WTC11 (cell line): ENCODE measurements at regions not wholly inside any gene's neighbourhood (a gene's known extent, or its start where the extent isn't known, plus 50 kb on each side); places are given as distances from the start of the nearest gene placed in this dataset.

ENCODE experiments used
- ATAC-seq: fragments of 200-7000 bp; cut with Tn5 transposase; 2 replicates; pipeline ENCODE4 v1.10.0; 2021; ENCODE audit warnings: mild to moderate bottlenecking, moderate library complexity
- CTCF ChIA-PET: fragments of 300-600 bp; sonication (Branson Sonifier 250); formaldehyde crosslinking; loops from one replicate; lab custom pipeline; 2021; ENCODE audit warnings: antibody characterized with exemption; lab: Charles Lee
- POLR2A ChIA-PET: fragments of 350-600 bp; sonication (Branson Sonifier 250); formaldehyde crosslinking; loops from one replicate; lab custom pipeline; 2021; ENCODE audit warnings: antibody characterized with exemption; lab: Charles Lee
- DNase-seq: peaks from one replicate; pipeline ENCODE4 v3.0.0; 2021; ENCODE audit warnings: low spot score
- H3K27ac Mint-ChIP-seq: 2 replicates; pipeline ENCODE4 v1.8.0; 2021; ENCODE audit warnings: mixed read lengths
- H3K27me3 Mint-ChIP-seq: 2 replicates; pipeline ENCODE4 v1.8.0; 2021; ENCODE audit warnings: low read depth, mild to moderate bottlenecking, moderate library complexity, mixed read lengths
- H3K36me3 Mint-ChIP-seq: 2 replicates; pipeline ENCODE4 v1.8.0; 2021; ENCODE audit warnings: mixed read lengths
- H3K4me1 Mint-ChIP-seq: 2 replicates; pipeline ENCODE4 v1.8.0; 2022; ENCODE audit warnings: mixed read lengths
- H3K4me3 Mint-ChIP-seq: 2 replicates; pipeline ENCODE4 v1.8.0; 2021; ENCODE audit warnings: mild to moderate bottlenecking, moderate library complexity, mixed read lengths
- H3K9me3 Mint-ChIP-seq: 2 replicates; pipeline ENCODE4 v1.8.0; 2021; ENCODE audit warnings: mixed read lengths
- AR ChIP-seq: fragments of 250-450 bp; sonication (Bioruptor Pico); IDR thresholded peaks from 2 replicates; pipeline ENCODE4 v1.9.0; 2021; ENCODE audit warnings: mild to moderate bottlenecking
- E2F4 ChIP-seq: sonication (generic); formaldehyde crosslinking; IDR thresholded peaks from 2 replicates; pipeline ENCODE4 v1.8.1; 2022; ENCODE audit warnings: low read depth, mild to moderate bottlenecking, moderate library complexity, missing genetic modification reagents, borderline replicate concordance
- ELF4 ChIP-seq: sonication (generic); formaldehyde crosslinking; IDR thresholded peaks from 2 replicates; pipeline ENCODE4 v1.8.1; 2022; ENCODE audit warnings: low read depth, mild to moderate bottlenecking, moderate library complexity, missing genetic modification reagents
- ETV6 ChIP-seq: sonication (generic); formaldehyde crosslinking; IDR thresholded peaks from 2 replicates; pipeline ENCODE4 v1.8.1; 2022; ENCODE audit warnings: mild to moderate bottlenecking, missing genetic modification reagents
- FOXJ3 ChIP-seq: sonication (generic); formaldehyde crosslinking; IDR thresholded peaks from 2 replicates; pipeline ENCODE4 v1.9.0; 2021; ENCODE audit warnings: missing genetic modification reagents, mild to moderate bottlenecking, borderline replicate concordance
- JUN ChIP-seq: sonication (generic); formaldehyde crosslinking; IDR thresholded peaks from 2 replicates; pipeline ENCODE4 v1.8.0; 2023; ENCODE audit warnings: mild to moderate bottlenecking, missing genetic modification reagents
- OVOL2 ChIP-seq: fragments of 250-450 bp; sonication (Bioruptor Pico); IDR thresholded peaks from 2 replicates; pipeline ENCODE4 v1.9.0; 2021; ENCODE audit warnings: mild to moderate bottlenecking, borderline replicate concordance
- PREB ChIP-seq: sonication (generic); formaldehyde crosslinking; IDR thresholded peaks from 2 replicates; pipeline ENCODE4 v1.8.1; 2022; ENCODE audit warnings: mild to moderate bottlenecking, missing genetic modification reagents, moderate library complexity, borderline replicate concordance
- SMAD3 ChIP-seq: sonication (generic); formaldehyde crosslinking; IDR thresholded peaks from 2 replicates; pipeline ENCODE4 v1.8.0; 2022; ENCODE audit warnings: missing genetic modification reagents, mild to moderate bottlenecking, borderline replicate concordance
- SP1 ChIP-seq: sonication (generic); formaldehyde crosslinking; conservative IDR thresholded peaks from 2 replicates; pipeline ENCODE4 v1.8.1; 2022; ENCODE audit warnings: missing genetic modification reagents
- ZNF423 ChIP-seq: fragments of 250-450 bp; sonication (Bioruptor Pico); IDR thresholded peaks from 2 replicates; pipeline ENCODE4 v2.1.2; 2022; ENCODE audit warnings: mild to moderate bottlenecking, moderate library complexity
- TF ChIP-seq, protein P1 (sequence below): sonication (generic); formaldehyde crosslinking; IDR thresholded peaks from 2 replicates; pipeline ENCODE4 v1.8.0; 2023; ENCODE audit warnings: missing genetic modification reagents
- TF ChIP-seq, protein P2 (sequence below): sonication (generic); formaldehyde crosslinking; conservative IDR thresholded peaks from 2 replicates; pipeline ENCODE4 v1.8.1; 2023; ENCODE audit warnings: mild to moderate bottlenecking, low read depth, missing genetic modification reagents, moderate library complexity
- TF ChIP-seq, protein P3 (sequence below): sonication (generic); formaldehyde crosslinking; IDR thresholded peaks from 2 replicates; pipeline ENCODE4 v1.8.0; 2022; ENCODE audit warnings: missing genetic modification reagents
- TF ChIP-seq, protein P4 (sequence below): sonication (generic); formaldehyde crosslinking; IDR thresholded peaks from 2 replicates; pipeline ENCODE4 v1.8.0; 2022; ENCODE audit warnings: mild to moderate bottlenecking, missing genetic modification reagents

- ChIA-PET CTCF (no interaction called here), POLR2A (no interaction called here)
- Mint-ChIP-seq H3K27me3 (no peaks in the 10 kb centered on the region; the same call in 1 of the 2 replicates), H3K4me1 (no peaks in the 10 kb centered on the region), H3K27ac (no peak overlapping the region), H3K36me3 (peaks cover 46% of the 10 kb centered on the region), H3K4me3 (no peak overlapping the region), H3K9me3 (peaks cover 31% of the 10 kb centered on the region)
- ATAC-seq (no peak), DNase-seq (peak; percentile 1)
- TF ChIP-seq, protein P1, sequence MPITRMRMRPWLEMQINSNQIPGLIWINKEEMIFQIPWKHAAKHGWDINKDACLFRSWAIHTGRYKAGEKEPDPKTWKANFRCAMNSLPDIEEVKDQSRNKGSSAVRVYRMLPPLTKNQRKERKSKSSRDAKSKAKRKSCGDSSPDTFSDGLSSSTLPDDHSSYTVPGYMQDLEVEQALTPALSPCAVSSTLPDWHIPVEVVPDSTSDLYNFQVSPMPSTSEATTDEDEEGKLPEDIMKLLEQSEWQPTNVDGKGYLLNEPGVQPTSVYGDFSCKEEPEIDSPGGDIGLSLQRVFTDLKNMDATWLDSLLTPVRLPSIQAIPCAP: no peak
- TF ChIP-seq SP1 (CRISPR knock-in tag) (no peak), AR (CRISPR knock-in tag) (no peak), ETV6 (no peak)
- TF ChIP-seq, protein P2, sequence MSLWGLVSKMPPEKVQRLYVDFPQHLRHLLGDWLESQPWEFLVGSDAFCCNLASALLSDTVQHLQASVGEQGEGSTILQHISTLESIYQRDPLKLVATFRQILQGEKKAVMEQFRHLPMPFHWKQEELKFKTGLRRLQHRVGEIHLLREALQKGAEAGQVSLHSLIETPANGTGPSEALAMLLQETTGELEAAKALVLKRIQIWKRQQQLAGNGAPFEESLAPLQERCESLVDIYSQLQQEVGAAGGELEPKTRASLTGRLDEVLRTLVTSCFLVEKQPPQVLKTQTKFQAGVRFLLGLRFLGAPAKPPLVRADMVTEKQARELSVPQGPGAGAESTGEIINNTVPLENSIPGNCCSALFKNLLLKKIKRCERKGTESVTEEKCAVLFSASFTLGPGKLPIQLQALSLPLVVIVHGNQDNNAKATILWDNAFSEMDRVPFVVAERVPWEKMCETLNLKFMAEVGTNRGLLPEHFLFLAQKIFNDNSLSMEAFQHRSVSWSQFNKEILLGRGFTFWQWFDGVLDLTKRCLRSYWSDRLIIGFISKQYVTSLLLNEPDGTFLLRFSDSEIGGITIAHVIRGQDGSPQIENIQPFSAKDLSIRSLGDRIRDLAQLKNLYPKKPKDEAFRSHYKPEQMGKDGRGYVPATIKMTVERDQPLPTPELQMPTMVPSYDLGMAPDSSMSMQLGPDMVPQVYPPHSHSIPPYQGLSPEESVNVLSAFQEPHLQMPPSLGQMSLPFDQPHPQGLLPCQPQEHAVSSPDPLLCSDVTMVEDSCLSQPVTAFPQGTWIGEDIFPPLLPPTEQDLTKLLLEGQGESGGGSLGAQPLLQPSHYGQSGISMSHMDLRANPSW (CRISPR knock-in tag): no peak
These were observed 373.4 kb downstream of the TMEM121 start for GRCh38 chr14:105899657-105900397.

- no peak for ATAC-seq
- peaks cover 43% of the 10 kb centered on the region for H3K36me3 Mint-ChIP-seq
- H3K27me3 Mint-ChIP-seq: no peaks in the 10 kb centered on the region; the same call in 1 of the 2 replicates
- H3K4me1 Mint-ChIP-seq: no peaks in the 10 kb centered on the region
- ChIA-PET POLR2A (no interaction called here), CTCF (no interaction called here)
- H3K4me3 Mint-ChIP-seq: no peak overlapping the region
- DNase-seq: peak; percentile 2
- H3K27ac Mint-ChIP-seq: no peak overlapping the region
- H3K9me3 Mint-ChIP-seq: peaks cover 25% of the 10 kb centered on the region
- TF ChIP-seq SMAD3 (CRISPR knock-in tag) (no peak), ZNF423 (CRISPR knock-in tag) (no peak), PREB (CRISPR knock-in tag) (no peak), E2F4 (no peak), FOXJ3 (no peak), ELF4 (CRISPR knock-in tag) (no peak), OVOL2 (no peak), JUN (CRISPR knock-in tag) (no peak)
- TF ChIP-seq, protein P3, sequence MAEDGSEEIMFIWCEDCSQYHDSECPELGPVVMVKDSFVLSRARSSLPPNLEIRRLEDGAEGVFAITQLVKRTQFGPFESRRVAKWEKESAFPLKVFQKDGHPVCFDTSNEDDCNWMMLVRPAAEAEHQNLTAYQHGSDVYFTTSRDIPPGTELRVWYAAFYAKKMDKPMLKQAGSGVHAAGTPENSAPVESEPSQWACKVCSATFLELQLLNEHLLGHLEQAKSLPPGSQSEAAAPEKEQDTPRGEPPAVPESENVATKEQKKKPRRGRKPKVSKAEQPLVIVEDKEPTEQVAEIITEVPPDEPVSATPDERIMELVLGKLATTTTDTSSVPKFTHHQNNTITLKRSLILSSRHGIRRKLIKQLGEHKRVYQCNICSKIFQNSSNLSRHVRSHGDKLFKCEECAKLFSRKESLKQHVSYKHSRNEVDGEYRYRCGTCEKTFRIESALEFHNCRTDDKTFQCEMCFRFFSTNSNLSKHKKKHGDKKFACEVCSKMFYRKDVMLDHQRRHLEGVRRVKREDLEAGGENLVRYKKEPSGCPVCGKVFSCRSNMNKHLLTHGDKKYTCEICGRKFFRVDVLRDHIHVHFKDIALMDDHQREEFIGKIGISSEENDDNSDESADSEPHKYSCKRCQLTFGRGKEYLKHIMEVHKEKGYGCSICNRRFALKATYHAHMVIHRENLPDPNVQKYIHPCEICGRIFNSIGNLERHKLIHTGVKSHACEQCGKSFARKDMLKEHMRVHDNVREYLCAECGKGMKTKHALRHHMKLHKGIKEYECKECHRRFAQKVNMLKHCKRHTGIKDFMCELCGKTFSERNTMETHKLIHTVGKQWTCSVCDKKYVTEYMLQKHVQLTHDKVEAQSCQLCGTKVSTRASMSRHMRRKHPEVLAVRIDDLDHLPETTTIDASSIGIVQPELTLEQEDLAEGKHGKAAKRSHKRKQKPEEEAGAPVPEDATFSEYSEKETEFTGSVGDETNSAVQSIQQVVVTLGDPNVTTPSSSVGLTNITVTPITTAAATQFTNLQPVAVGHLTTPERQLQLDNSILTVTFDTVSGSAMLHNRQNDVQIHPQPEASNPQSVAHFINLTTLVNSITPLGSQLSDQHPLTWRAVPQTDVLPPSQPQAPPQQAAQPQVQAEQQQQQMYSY: no peak
- TF ChIP-seq, protein P2 (CRISPR knock-in tag): no peak
- TF ChIP-seq, protein P4, sequence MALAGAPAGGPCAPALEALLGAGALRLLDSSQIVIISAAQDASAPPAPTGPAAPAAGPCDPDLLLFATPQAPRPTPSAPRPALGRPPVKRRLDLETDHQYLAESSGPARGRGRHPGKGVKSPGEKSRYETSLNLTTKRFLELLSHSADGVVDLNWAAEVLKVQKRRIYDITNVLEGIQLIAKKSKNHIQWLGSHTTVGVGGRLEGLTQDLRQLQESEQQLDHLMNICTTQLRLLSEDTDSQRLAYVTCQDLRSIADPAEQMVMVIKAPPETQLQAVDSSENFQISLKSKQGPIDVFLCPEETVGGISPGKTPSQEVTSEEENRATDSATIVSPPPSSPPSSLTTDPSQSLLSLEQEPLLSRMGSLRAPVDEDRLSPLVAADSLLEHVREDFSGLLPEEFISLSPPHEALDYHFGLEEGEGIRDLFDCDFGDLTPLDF (CRISPR knock-in tag): no peak
These were observed 374.2 kb downstream of the TMEM121 start for GRCh38 chr14:105900398-105901160.
